Omental fat pad (tissue), 3 donors: ENCODE measurements at regions not wholly inside any gene's neighbourhood (a gene's known extent, or its start where the extent isn't known, plus 50 kb on each side); places are given as distances from the start of the nearest gene placed in this dataset.

ENCODE experiments used
- ATAC-seq: fragments of 150-250 bp; one replicate; pipeline ENCODE4 v1.9.1; 2016; ENCODE audit warnings: mild to moderate bottlenecking, moderate library complexity; ENCODE audit not compliant: low FRiP score
- DNase-seq: peaks from one replicate; pipeline ENCODE4 v3.0.0-alpha.2; 2019; ENCODE audit warnings: low spot score
- CTCF ChIP-seq, 3 donors: fragments of 450-650 bp; IDR thresholded peaks; one replicate each; pipeline ENCODE4 v1.5.1; 2016 to 2017; ENCODE audit warnings: antibody characterized with exemption in 3 of 3, mild to moderate bottlenecking in 3 of 3, moderate library complexity in 2 of 3

GRCh38 chr2:196383799-196384198 is 212.4 kb upstream of the STK17B start:
- ATAC-seq (no peak), DNase-seq (no peak)
- no peak for TF ChIP-seq CTCF (IDR thresholded peaks at IDR 0.05)

GRCh38 chr2:196384729-196385128 is 213.4 kb upstream of the STK17B start:
- no peak for TF ChIP-seq CTCF (IDR thresholded peaks at IDR 0.05)
- no peak for ATAC-seq
- DNase-seq = no peak

- DNase-seq = no peak
- ATAC-seq = no peak
- no peak for TF ChIP-seq CTCF (IDR thresholded peaks at IDR 0.05)
Measured at GRCh38 chr2:196389670-196390069, 218.3 kb upstream of the STK17B start.

GRCh38 chr2:196390243-196391148 is 219.1 kb upstream of the STK17B start:
- TF ChIP-seq CTCF (IDR thresholded peaks at IDR 0.05) = no peak
- no peak for ATAC-seq
- no peak for DNase-seq

GRCh38 chr2:196391149-196391479 is 219.7 kb upstream of the STK17B start:
- DNase-seq = no peak
- ATAC-seq = no peak
- no peak for TF ChIP-seq CTCF (IDR thresholded peaks at IDR 0.05)

GRCh38 chr2:196399096-196399495 is 227.7 kb upstream of the STK17B start:
- DNase-seq = no peak
- no peak for TF ChIP-seq CTCF (IDR thresholded peaks at IDR 0.05)

More at GRCh38 chr2:196399096-196399495, 227.7 kb upstream of the STK17B start:
- ATAC-seq = no peak
